ENCODE measurements at regions not wholly inside any gene's neighbourhood (a gene's known extent, or its start where the extent isn't known, plus 50 kb on each side); places are given as distances from the start of the nearest gene placed in this dataset.

DNA sequence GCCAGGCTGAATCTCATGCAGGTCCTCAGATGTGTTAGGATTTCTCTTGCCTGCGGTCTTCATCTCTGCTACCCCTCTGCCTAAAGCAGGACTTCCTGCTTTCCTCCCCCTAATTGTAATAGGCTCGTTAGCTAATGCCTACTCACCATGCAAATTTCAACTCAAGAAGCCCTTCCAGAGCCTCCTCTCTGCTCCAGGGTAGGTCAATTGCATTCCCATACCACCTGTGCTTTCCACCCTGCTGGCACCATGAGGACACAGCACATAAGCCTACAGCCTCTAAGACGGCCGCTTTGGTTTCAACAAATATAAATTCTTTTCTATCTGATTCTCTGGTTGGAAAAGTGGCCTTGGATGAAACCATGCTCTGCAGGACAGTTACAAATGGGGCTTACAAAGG is 93.9 kb downstream of the QDPR start:
- Histone ChIP-seq H3K27ac (ENCODE audit: low read depth in 1 of 2, low read length in 1 of 2) (no peak overlapping the region), H3K27me3 (ENCODE audit: control insufficient read depth in 3 of 3, insufficient read depth in 3 of 3, low read length in 2 of 3) (peaks cover 0 to 9% (median 2%) of the 10 kb centered on the region in 3 donors), H3K9me3 (ENCODE audit: control insufficient read depth in 4 of 4, insufficient read depth in 3 of 4, low read length in 3 of 4) (peaks cover 0 to 12% (median 0%) of the 10 kb centered on the region in 4 donors), H3K9ac (ENCODE audit: insufficient read depth in 1 of 2, low read length in 2 of 2) (no peak overlapping the region), H3K4me1 (ENCODE audit: control insufficient read depth in 5 of 5, insufficient read depth in 5 of 5, low read length in 5 of 5) (peaks cover 0 to 2% (median 0%) of the 10 kb centered on the region in 5 donors), H3K36me3 (ENCODE audit: control insufficient read depth in 4 of 4, insufficient read depth in 4 of 4, low read length in 4 of 4) (no peaks in the 10 kb centered on the region), H3K4me3 (no peak overlapping the region)
- WGBS, 2 donors, result 83 to 85% methylated on average over 4 of the region's 4 CpGs
- no peak for DNase-seq
- no peak for TF ChIP-seq CTCF (IDR thresholded peaks at IDR 0.05; ENCODE audit: control extremely low read depth, extremely low read depth)
- ATAC-seq (ENCODE audit: insufficient read depth, low FRiP score), result no peak

- peaks cover 0 to 12% (median 0%) of the 10 kb centered on the region in 4 donors for H3K9me3 ChIP-seq (ENCODE audit: control insufficient read depth in 4 of 4, insufficient read depth in 3 of 4, low read length in 3 of 4)
- ATAC-seq (ENCODE audit: insufficient read depth, low FRiP score), result no peak
- no peaks in the 10 kb centered on the region for H3K27me3 ChIP-seq (ENCODE audit: control insufficient read depth in 3 of 3, insufficient read depth in 3 of 3, low read length in 2 of 3)
- peaks cover 0 to 2% (median 0%) of the 10 kb centered on the region in 5 donors for H3K4me1 ChIP-seq (ENCODE audit: control insufficient read depth in 5 of 5, insufficient read depth in 5 of 5, low read length in 5 of 5)
- H3K4me3 ChIP-seq, result no peak overlapping the region
- H3K36me3 ChIP-seq (ENCODE audit: control insufficient read depth in 4 of 4, insufficient read depth in 4 of 4, low read length in 4 of 4), result no peaks in the 10 kb centered on the region
- no peak overlapping the region for H3K27ac ChIP-seq (ENCODE audit: low read depth in 1 of 2, low read length in 1 of 2)
- no peak overlapping the region for H3K9ac ChIP-seq (ENCODE audit: insufficient read depth in 1 of 2, low read length in 2 of 2)
- DNase-seq, result no peak
- WGBS, 2 donors, result 89 to 95% methylated on average over 25 to 34 of the region's 34 CpGs
- TF ChIP-seq CTCF (IDR thresholded peaks at IDR 0.05; ENCODE audit: control extremely low read depth, extremely low read depth), result no peak
Observed at GRCh38 chr4:17414392-17414791, 97.5 kb downstream of the QDPR start.

- TF ChIP-seq CTCF (IDR thresholded peaks at IDR 0.05; ENCODE audit: control extremely low read depth, extremely low read depth), result no peak
- Histone ChIP-seq H3K36me3 (ENCODE audit: control insufficient read depth in 4 of 4, insufficient read depth in 4 of 4, low read length in 4 of 4) (no peaks in the 10 kb centered on the region), H3K9ac (ENCODE audit: insufficient read depth in 1 of 2, low read length in 2 of 2) (no peak overlapping the region), H3K27me3 (ENCODE audit: control insufficient read depth in 3 of 3, insufficient read depth in 3 of 3, low read length in 2 of 3) (no peaks in the 10 kb centered on the region), H3K27ac (ENCODE audit: low read depth in 1 of 2, low read length in 1 of 2) (no peak overlapping the region), H3K9me3 (ENCODE audit: control insufficient read depth in 4 of 4, insufficient read depth in 3 of 4, low read length in 3 of 4) (no peaks in the 10 kb centered on the region), H3K4me1 (ENCODE audit: control insufficient read depth in 5 of 5, insufficient read depth in 5 of 5, low read length in 5 of 5) (peaks cover 0 to 2% (median 0%) of the 10 kb centered on the region in 5 donors), H3K4me3 (no peak overlapping the region)
- no peak for ATAC-seq (ENCODE audit: insufficient read depth, low FRiP score)
- DNase-seq, result peak in 1 of 3 donors; percentile 11
- WGBS, 2 donors, result 78 to 81% methylated on average over 4 of the region's 4 CpGs
Observed at GRCh38 chr4:17400686-17401085, 111.2 kb downstream of the QDPR start.

GRCh38 chr4:17398805-17399204 is 113.1 kb downstream of the QDPR start:
- Histone ChIP-seq H3K9me3 (ENCODE audit: control insufficient read depth in 4 of 4, insufficient read depth in 3 of 4, low read length in 3 of 4) (no peaks in the 10 kb centered on the region), H3K36me3 (ENCODE audit: control insufficient read depth in 4 of 4, insufficient read depth in 4 of 4, low read length in 4 of 4) (no peaks in the 10 kb centered on the region), H3K9ac (ENCODE audit: insufficient read depth in 1 of 2, low read length in 2 of 2) (no peak overlapping the region), H3K4me1 (ENCODE audit: control insufficient read depth in 5 of 5, insufficient read depth in 5 of 5, low read length in 5 of 5) (peaks cover 0 to 2% (median 0%) of the 10 kb centered on the region in 5 donors), H3K4me3 (no peak overlapping the region), H3K27me3 (ENCODE audit: control insufficient read depth in 3 of 3, insufficient read depth in 3 of 3, low read length in 2 of 3) (no peaks in the 10 kb centered on the region), H3K27ac (ENCODE audit: low read depth in 1 of 2, low read length in 1 of 2) (no peak overlapping the region)
- TF ChIP-seq CTCF (IDR thresholded peaks at IDR 0.05; ENCODE audit: control extremely low read depth, extremely low read depth), result no peak
- no peak for ATAC-seq (ENCODE audit: insufficient read depth, low FRiP score)
- DNase-seq, result no peak
- WGBS, 2 donors, result 88 to 95% methylated on average over 3 of the region's 3 CpGs
